HEK293 (cell line): ENCODE measurements at regions not wholly inside any gene's neighbourhood (a gene's known extent, or its start where the extent isn't known, plus 50 kb on each side); places are given as distances from the start of the nearest gene placed in this dataset.
"Not testable (repeated sequence)": the region's sequence is repeated elsewhere in the genome, so short reads cannot be mapped to it uniquely, and the experiment has no call there.

ENCODE experiments used
- SCRT2 ChIP-seq: fragments of 450-650 bp; formaldehyde crosslinking; IDR thresholded peaks from 2 replicates; pipeline ENCODE4 v1.5.1; 2016; ENCODE audit warnings: missing biosample characterization, missing genetic modification characterization
- YY1 ChIP-seq: fragments of 450-650 bp; formaldehyde crosslinking; IDR thresholded peaks from 2 replicates; pipeline ENCODE4 v1.5.1; 2018; ENCODE audit warnings: missing biosample characterization, missing genetic modification characterization
- ZNF157 ChIP-seq: fragments of 450-650 bp; formaldehyde crosslinking; IDR thresholded peaks from 2 replicates; pipeline ENCODE4 v1.5.1; 2016; ENCODE audit warnings: missing biosample characterization, missing genetic modification characterization
- ZNF341 ChIP-seq: fragments of 450-650 bp; formaldehyde crosslinking; IDR thresholded peaks from 2 replicates; pipeline ENCODE4; 2016; ENCODE audit warnings: low read depth, missing biosample characterization, missing genetic modification characterization
- TF ChIP-seq, protein P1 (sequence below): fragments of 450-650 bp; formaldehyde crosslinking; IDR thresholded peaks from 2 replicates; pipeline ENCODE4 v1.5.1; 2016; ENCODE audit warnings: missing biosample characterization, missing genetic modification characterization
- TF ChIP-seq, protein P2 (sequence below): fragments of 450-650 bp; formaldehyde crosslinking; IDR thresholded peaks from 2 replicates; pipeline ENCODE4 v1.5.1; 2016; ENCODE audit warnings: missing biosample characterization, missing genetic modification characterization

- TF ChIP-seq YY1, ZNF157, ZNF341 (tag by site-specific recombination): not testable (repeated sequence)
- peak; percentile 22; the same call in 1 of the 2 replicates for TF ChIP-seq SCRT2 (tag by site-specific recombination)
- TF ChIP-seq, protein P1, sequence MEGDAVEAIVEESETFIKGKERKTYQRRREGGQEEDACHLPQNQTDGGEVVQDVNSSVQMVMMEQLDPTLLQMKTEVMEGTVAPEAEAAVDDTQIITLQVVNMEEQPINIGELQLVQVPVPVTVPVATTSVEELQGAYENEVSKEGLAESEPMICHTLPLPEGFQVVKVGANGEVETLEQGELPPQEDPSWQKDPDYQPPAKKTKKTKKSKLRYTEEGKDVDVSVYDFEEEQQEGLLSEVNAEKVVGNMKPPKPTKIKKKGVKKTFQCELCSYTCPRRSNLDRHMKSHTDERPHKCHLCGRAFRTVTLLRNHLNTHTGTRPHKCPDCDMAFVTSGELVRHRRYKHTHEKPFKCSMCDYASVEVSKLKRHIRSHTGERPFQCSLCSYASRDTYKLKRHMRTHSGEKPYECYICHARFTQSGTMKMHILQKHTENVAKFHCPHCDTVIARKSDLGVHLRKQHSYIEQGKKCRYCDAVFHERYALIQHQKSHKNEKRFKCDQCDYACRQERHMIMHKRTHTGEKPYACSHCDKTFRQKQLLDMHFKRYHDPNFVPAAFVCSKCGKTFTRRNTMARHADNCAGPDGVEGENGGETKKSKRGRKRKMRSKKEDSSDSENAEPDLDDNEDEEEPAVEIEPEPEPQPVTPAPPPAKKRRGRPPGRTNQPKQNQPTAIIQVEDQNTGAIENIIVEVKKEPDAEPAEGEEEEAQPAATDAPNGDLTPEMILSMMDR (tag by site-specific recombination) = not testable (repeated sequence)
- TF ChIP-seq, protein P2, sequence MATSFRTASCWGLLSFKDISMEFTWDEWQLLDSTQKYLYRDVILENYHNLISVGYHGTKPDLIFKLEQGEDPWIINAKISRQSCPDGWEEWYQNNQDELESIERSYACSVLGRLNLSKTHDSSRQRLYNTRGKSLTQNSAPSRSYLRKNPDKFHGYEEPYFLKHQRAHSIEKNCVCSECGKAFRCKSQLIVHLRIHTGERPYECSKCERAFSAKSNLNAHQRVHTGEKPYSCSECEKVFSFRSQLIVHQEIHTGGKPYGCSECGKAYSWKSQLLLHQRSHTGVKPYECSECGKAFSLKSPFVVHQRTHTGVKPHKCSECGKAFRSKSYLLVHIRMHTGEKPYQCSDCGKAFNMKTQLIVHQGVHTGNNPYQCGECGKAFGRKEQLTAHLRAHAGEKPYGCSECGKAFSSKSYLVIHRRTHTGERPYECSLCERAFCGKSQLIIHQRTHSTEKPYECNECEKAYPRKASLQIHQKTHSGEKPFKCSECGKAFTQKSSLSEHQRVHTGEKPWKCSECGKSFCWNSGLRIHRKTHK (tag by site-specific recombination) = not testable (repeated sequence)
Observed at GRCh38 chr15:39011066-39011465, 446.5 kb upstream of the RASGRP1 start.
